Epithelial cell of proximal tubule (primary cell): ENCODE measurements at regions not wholly inside any gene's neighbourhood (a gene's known extent, or its start where the extent isn't known, plus 50 kb on each side); places are given as distances from the start of the nearest gene placed in this dataset.

ENCODE experiments used
- DNase-seq: peaks from one replicate; pipeline ENCODE4 v3.0.0-alpha.2; 2011; ENCODE audit warnings: low read depth
- H3K4me3 ChIP-seq: 2 replicates; pipeline ENCODE4 v1.5.1; 2011; ENCODE audit warnings: low read depth, mild to moderate bottlenecking, low read length
- TF ChIP-seq, protein P1 (sequence below): conservative IDR thresholded peaks from 2 replicates; pipeline ENCODE4 v1.5.1; 2012; ENCODE audit warnings: low read depth, mild to moderate bottlenecking, low read length

DNA sequence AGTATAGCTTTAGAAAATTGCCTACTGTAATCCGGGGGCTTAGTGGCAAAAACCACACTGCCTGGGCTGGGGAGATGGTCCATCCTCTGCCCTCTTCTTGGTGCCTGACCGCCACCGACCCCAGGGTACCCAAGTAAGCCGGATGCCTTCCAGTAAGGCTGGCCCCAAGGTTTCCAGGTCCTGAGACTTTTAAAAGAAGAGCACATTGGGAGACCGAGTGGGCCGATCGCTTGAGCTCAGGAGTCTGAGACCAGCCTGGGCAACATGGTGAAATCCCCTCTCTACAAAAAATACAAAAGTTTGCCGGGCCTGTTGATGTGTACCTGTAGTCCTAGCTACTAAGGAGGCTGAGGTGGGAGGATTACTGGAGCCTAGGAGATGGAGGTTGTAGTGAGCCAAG lies 406.7 kb upstream of the IRX4 start:
- no peak for DNase-seq
- H3K4me3 ChIP-seq = no peak overlapping the region
- TF ChIP-seq, protein P1, sequence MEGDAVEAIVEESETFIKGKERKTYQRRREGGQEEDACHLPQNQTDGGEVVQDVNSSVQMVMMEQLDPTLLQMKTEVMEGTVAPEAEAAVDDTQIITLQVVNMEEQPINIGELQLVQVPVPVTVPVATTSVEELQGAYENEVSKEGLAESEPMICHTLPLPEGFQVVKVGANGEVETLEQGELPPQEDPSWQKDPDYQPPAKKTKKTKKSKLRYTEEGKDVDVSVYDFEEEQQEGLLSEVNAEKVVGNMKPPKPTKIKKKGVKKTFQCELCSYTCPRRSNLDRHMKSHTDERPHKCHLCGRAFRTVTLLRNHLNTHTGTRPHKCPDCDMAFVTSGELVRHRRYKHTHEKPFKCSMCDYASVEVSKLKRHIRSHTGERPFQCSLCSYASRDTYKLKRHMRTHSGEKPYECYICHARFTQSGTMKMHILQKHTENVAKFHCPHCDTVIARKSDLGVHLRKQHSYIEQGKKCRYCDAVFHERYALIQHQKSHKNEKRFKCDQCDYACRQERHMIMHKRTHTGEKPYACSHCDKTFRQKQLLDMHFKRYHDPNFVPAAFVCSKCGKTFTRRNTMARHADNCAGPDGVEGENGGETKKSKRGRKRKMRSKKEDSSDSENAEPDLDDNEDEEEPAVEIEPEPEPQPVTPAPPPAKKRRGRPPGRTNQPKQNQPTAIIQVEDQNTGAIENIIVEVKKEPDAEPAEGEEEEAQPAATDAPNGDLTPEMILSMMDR = no peak

DNA sequence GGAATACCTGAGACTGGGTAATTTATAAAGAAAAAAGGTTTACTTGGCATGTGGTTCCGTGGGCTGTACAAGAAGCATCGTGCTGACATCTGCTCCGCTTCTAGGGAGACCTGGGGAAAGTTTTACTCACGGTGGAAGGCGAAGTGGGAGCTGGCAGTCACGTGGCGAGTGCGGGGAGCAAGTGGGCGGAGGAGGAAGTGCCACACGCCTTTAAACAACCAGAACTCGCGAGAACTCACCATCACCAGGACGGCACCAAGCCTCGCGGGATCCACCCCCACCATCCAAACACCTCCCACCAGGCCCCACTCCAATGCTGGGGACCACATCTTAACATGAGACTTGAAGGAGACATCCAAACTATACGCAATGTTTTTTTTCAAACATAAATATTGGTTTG lies 406.2 kb upstream of the IRX4 start:
- no peak for DNase-seq
- TF ChIP-seq, protein P1 = no peak

DNA sequence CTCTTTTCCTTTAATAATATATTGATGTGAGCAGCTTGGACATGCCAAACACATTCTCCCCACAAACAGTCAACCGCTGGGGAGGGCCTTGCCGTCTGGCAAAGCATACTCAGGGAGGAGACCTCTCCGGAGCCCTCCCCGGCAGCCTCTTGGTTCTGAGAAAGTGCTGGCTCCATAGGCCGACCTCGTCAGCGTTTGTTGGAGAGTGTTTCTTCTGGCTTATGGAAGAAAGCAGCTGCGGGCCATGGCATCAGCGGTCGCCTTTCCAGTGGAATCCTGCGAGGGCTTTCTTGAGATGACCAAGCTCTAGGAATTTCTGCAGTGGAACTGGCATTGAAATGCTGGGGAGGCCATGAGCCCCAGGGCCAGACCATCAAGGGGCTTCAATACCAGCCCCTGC lies 405.7 kb upstream of the IRX4 start:
- no peak overlapping the region for H3K4me3 ChIP-seq
- TF ChIP-seq, protein P1 = no peak
- DNase-seq = no peak

More for the DNA sequence above, 406.2 kb upstream of the IRX4 start:
- H3K4me3 ChIP-seq = no peak overlapping the region

DNA sequence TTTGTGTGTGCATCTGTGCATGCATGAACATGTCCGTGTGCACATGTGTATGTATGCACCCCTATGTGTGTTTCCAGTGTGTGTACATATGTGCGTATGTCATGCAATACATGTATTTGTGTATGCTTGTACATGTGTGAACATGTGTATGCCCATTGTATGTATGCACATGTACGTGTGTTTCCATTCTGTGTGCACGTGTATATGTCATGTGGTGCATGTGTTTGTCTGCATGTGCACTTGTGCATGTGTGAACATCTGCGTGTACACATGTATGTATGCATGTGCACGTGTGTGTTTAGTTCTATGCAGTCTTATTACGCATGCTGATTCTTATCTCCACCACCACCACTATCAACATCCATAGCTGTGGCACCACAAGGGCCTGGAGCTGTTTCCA lies 403.5 kb upstream of the IRX4 start:
- H3K4me3 ChIP-seq = no peak overlapping the region
- no peak for DNase-seq
- TF ChIP-seq, protein P1 = no peak

DNA sequence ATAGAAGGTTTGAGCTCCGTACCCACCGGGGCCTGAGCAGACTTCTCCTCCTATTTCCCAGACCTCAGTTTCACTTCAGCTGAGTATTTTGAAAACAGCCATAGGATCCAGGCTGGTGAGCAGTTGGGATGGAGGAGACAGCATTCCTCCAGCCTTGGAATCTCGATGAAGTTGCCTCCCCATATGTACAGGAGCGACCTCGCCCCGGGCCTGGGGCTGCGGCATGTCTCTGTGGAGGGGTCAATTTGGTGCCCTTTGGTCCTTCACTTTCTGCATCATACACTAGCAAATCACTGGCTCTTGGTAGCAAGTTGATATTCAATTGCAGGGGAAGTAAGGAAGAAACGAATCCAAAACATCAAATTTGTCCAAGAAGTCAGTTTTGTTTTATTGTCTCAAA lies 402.0 kb upstream of the IRX4 start:
- no peak for DNase-seq
- H3K4me3 ChIP-seq = no peak overlapping the region
- TF ChIP-seq, protein P1 = no peak

DNA sequence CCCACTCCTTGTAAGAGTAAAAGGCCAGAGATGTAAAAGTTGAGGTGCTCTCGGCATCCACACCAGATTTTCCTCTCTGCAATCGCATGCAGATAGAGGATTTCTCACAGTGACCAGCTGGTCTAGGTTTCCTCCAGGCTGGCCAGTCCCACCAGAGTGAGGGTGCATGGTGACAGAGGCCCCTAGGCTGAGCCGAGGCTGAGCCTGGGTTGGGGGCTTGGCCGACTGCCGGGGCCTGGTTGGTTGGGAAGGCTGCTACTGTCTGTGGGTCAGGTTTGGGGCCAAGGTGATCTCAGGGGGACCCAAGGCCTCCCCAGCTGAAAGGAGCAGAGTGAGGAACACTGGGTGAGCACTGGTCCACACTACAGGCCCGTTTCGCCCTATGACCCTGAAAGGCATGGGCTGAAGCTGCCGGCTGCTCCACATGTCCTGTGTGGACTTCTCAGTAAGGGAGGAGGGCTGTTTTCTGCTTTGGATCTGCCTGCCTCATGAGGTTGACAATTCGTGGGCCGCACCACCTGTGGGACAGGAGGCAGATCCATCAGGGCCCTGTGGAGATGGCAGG lies 400.8 kb upstream of the IRX4 start:
- TF ChIP-seq, protein P1 = no peak
- no peak for DNase-seq
- no peak overlapping the region for H3K4me3 ChIP-seq

DNA sequence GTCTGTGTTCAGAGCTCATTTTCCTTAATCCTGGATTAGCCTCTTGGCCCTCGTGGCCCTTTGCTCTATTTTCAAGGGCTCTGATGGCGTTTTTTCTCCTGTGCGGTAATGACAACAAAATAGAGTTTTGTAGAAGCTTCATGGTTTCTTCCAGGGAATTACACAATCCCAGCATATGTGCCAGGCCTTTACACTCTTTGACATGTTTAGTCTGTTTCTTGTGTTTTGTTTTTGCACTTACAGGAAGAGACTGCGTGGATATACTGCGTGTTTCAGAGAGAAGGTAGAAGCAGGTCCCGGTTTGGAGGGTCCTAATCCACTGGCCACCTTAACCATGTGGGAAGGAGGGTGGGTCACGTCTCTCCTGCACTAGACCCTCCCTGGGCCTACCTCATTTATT lies 400.2 kb upstream of the IRX4 start:
- no peak for DNase-seq
- TF ChIP-seq, protein P1 = no peak
- H3K4me3 ChIP-seq = no peak overlapping the region
